NB4 (cell line): ENCODE measurements at regions not wholly inside any gene's neighbourhood (a gene's known extent, or its start where the extent isn't known, plus 50 kb on each side); places are given as distances from the start of the nearest gene placed in this dataset.

Experiments used
- CTCF ChIP-seq: IDR thresholded peaks from one replicate; pipeline ENCODE4 v1.5.1; 2012; ENCODE audit warnings: low read depth, low read length
- MAX ChIP-seq: IDR thresholded peaks from 2 replicates; pipeline ENCODE4 v1.6.1; 2011; ENCODE audit warnings: low read depth, low read length
- POLR2A ChIP-seq: IDR thresholded peaks from 2 replicates; pipeline ENCODE4 v1.6.1; 2011; ENCODE audit warnings: mild to moderate bottlenecking; ENCODE audit not compliant: insufficient read length; ENCODE audit errors: extremely low read depth

- TF ChIP-seq CTCF (no peak), POLR2A (no peak), MAX (no peak)
These were observed 461.8 kb downstream of the TMEM232 start for GRCh38 chr5:110264661-110265060.
